DND-41 (cell line): ENCODE measurements at regions not wholly inside any gene's neighbourhood (a gene's known extent, or its start where the extent isn't known, plus 50 kb on each side); places are given as distances from the start of the nearest gene placed in this dataset.

Source experiments
- CTCF ChIP-seq: IDR thresholded peaks from 2 replicates; pipeline ENCODE4 v1.5.1; 2012; ENCODE audit warnings: borderline replicate concordance, low read length, moderate library complexity, mild to moderate bottlenecking; ENCODE audit not compliant: poor library complexity, severe bottlenecking; ENCODE audit errors: extremely low read depth
- EZH2 ChIP-seq: IDR thresholded peaks from 3 replicates; pipeline ENCODE4 v1.6.1; 2012; ENCODE audit warnings: borderline replicate concordance, low read depth, mild to moderate bottlenecking, moderate library complexity, low read length, inconsistent platforms; ENCODE audit not compliant: severe bottlenecking

DNA sequence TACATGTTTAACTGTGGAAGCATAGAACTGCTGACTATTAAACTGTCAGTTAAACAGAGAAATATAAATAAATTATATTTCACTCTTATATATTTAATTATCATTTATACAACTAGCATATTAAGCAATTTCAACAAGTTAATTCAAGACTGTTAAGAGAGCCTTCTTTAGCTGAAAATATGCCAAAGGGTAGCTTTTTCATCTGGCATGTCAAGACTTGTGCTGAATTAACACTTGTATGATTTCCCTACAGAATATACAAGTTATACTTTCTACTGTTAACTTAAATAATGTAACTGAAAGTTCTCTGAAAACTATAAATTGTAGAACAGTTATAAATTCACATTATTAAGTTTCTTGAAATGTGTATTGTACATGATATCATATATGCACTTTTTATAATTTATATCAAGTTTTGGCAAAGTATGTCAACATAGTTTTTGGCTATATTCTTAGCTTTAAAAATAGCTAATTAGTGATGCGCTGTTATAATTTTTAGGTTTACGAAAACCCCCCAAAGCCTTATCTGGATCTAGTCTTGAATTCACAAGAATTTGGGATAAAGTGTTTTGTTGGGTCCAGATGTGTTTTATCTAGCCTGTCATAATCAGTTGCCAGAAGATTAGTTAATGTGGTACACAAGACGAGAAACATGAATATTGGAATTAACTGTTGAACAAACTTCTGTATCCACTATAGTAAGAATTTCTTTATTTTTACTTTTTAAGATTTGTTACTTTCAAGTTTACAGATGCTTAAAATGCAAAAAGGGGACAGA lies 231.1 kb upstream of the FOXP2 start:
- TF ChIP-seq CTCF (no peak), EZH2 (no peak)
